GM23338 (cell line): ENCODE measurements at regions not wholly inside any gene's neighbourhood (a gene's known extent, or its start where the extent isn't known, plus 50 kb on each side); places are given as distances from the start of the nearest gene placed in this dataset.
A peak's percentile ranks its signal among the peaks of the same experiment; 100 is the strongest.

Source experiments
- ATAC-seq: fragments of 200-7000 bp; cut with Tn5 transposase; 3 replicates; pipeline ENCODE4 v1.9.1; 2020
- DNase-seq: peaks from one replicate; pipeline ENCODE4 v3.0.0-alpha.2; 2015; ENCODE audit warnings: low spot score
- H2AFZ ChIP-seq: fragments of 200-600 bp; sonication (generic); 2 replicates; pipeline ENCODE4 v1.8.0; 2016; ENCODE audit warnings: antibody characterized with exemption, mild to moderate bottlenecking, moderate library complexity
- H3F3A ChIP-seq: fragments of 200-600 bp; sonication (generic); replicated peaks from 2 replicates; pipeline ENCODE4 v1.8.0; 2017; ENCODE audit warnings: antibody characterized with exemption, mixed run types, low read depth
- H3K27ac ChIP-seq: fragments of 200-600 bp; sonication (generic); 2 replicates; pipeline ENCODE4 v1.6.1; 2016; ENCODE audit warnings: low read depth
- H3K27me3 ChIP-seq: fragments of 200-600 bp; sonication (generic); 2 replicates; pipeline ENCODE4 v1.8.0; 2016; ENCODE audit warnings: mild to moderate bottlenecking, mixed run types, moderate library complexity; ENCODE audit not compliant: insufficient read depth
- H3K36me3 ChIP-seq: fragments of 200-600 bp; sonication (generic); 2 replicates; pipeline ENCODE4 v1.8.0; 2016; ENCODE audit warnings: mild to moderate bottlenecking; ENCODE audit not compliant: insufficient read depth
- H3K4me1 ChIP-seq: fragments of 200-600 bp; sonication (generic); 2 replicates; pipeline ENCODE4 v1.8.0; 2016; ENCODE audit warnings: mild to moderate bottlenecking, moderate library complexity; ENCODE audit not compliant: insufficient read depth
- H3K4me2 ChIP-seq: fragments of 200-600 bp; sonication (generic); 2 replicates; pipeline ENCODE4 v1.7.1; 2017; ENCODE audit warnings: mixed run types
- H3K4me3 ChIP-seq: fragments of 200-600 bp; sonication (generic); 2 replicates; pipeline ENCODE4 v1.6.1; 2016; ENCODE audit warnings: mixed run types
- H3K79me2 ChIP-seq: fragments of 200-600 bp; sonication (generic); replicated peaks from 2 replicates; pipeline ENCODE4 v1.8.0; 2017; ENCODE audit warnings: mild to moderate bottlenecking; ENCODE audit not compliant: insufficient read depth
- H3K9me2 ChIP-seq: fragments of 200-600 bp; sonication (generic); 2 replicates; pipeline ENCODE4 v1.8.0; 2017; ENCODE audit not compliant: insufficient read depth
- H4K20me1 ChIP-seq: fragments of 200-600 bp; sonication (generic); replicated peaks from 2 replicates; pipeline ENCODE4 v1.8.0; 2017; ENCODE audit warnings: mild to moderate bottlenecking; ENCODE audit not compliant: insufficient read depth
- H3K27ac Mint-ChIP-seq: 2 replicates; pipeline ENCODE4 v1.8.0; 2020; ENCODE audit warnings: inconsistent platforms, mild to moderate bottlenecking, moderate library complexity, mixed read lengths
- H3K27me3 Mint-ChIP-seq: 3 replicates; pipeline ENCODE4 v1.8.0; 2022; ENCODE audit warnings: low read depth, mild to moderate bottlenecking, moderate library complexity, mixed read lengths, inconsistent platforms; ENCODE audit not compliant: insufficient read depth, poor library complexity
- H3K36me3 Mint-ChIP-seq: 3 replicates; pipeline ENCODE4 v1.8.0; 2021; ENCODE audit warnings: low read depth, mild to moderate bottlenecking, inconsistent platforms, moderate library complexity, mixed read lengths
- H3K4me1 Mint-ChIP-seq: 3 replicates; pipeline ENCODE4 v1.8.0; 2020; ENCODE audit warnings: mild to moderate bottlenecking, inconsistent platforms, mixed read lengths
- H3K4me3 Mint-ChIP-seq: 3 replicates; pipeline ENCODE4 v1.8.0; 2021; ENCODE audit warnings: moderate library complexity, mild to moderate bottlenecking, inconsistent platforms, mixed read lengths
- H3K9me3 Mint-ChIP-seq: 3 replicates; pipeline ENCODE4 v1.8.0; 2020; ENCODE audit warnings: moderate library complexity, mild to moderate bottlenecking, inconsistent platforms, mixed read lengths
- CREB1 ChIP-seq: fragments of 250-450 bp; sonication (Bioruptor Pico); IDR thresholded peaks from 2 replicates; pipeline ENCODE4 v1.5.0; 2020; ENCODE audit warnings: low read depth, mild to moderate bottlenecking, moderate library complexity
- CTCF ChIP-seq, 2 experiments: fragments of 200-600 bp in 1 of 2; sonication (generic) in 1 of 2; conservative IDR thresholded peaks; 2 replicates each; pipeline versions ENCODE4 v1.5.1 to v1.6.1; 2016 to 2017; ENCODE audit warnings: antibody characterized with exemption in 2 of 2, low read depth in 2 of 2, mild to moderate bottlenecking in 2 of 2, moderate library complexity in 1 of 2
- ETS1 ChIP-seq: IDR thresholded peaks from 2 replicates; pipeline ENCODE4 v1.6.1; 2016; ENCODE audit warnings: antibody characterized with exemption
- EZH2 ChIP-seq: fragments of 200-600 bp; sonication (generic); IDR thresholded peaks from one replicate; pipeline ENCODE4 v1.8.0; 2017; ENCODE audit warnings: antibody characterized with exemption, mild to moderate bottlenecking, low read depth; ENCODE audit not compliant: unreplicated experiment
- EZH2phosphoT487 ChIP-seq: fragments of 200-600 bp; sonication (generic); IDR thresholded peaks from one replicate; pipeline ENCODE4 v1.8.1; 2018; ENCODE audit warnings: antibody characterized with exemption; ENCODE audit not compliant: unreplicated experiment
- JUNB ChIP-seq: IDR thresholded peaks from one replicate; pipeline ENCODE4 v1.6.1; 2016; ENCODE audit warnings: antibody characterized with exemption; ENCODE audit not compliant: unreplicated experiment
- NANOG ChIP-seq: IDR thresholded peaks from 2 replicates; pipeline ENCODE4 v1.6.1; 2016; ENCODE audit warnings: antibody characterized with exemption, borderline replicate concordance
- POLR2AphosphoS5 ChIP-seq: IDR thresholded peaks from 2 replicates; pipeline ENCODE4 v1.6.1; 2016; ENCODE audit warnings: antibody characterized with exemption, low read depth
- STAT1 ChIP-seq: IDR thresholded peaks from one replicate; pipeline ENCODE4 v1.6.1; 2016; ENCODE audit warnings: antibody characterized with exemption; ENCODE audit not compliant: unreplicated experiment
- ZNF331 ChIP-seq: fragments of 250-450 bp; sonication (Bioruptor Pico); IDR thresholded peaks from 2 replicates; pipeline ENCODE4 v1.5.0; 2020; ENCODE audit warnings: low read depth, mild to moderate bottlenecking, moderate library complexity

- ATAC-seq (no peak), DNase-seq (no peak)
- Histone ChIP-seq H3K4me1 (no peaks in the 10 kb centered on the region), H3K36me3 (no peaks in the 10 kb centered on the region), H3K4me2 (no peak overlapping the region), H2AFZ (0 out of 2 replicates have a peak overlapping the region, but pooled peaks have one; percentile 40), H3K9me2 (no peaks in the 10 kb centered on the region), H3K4me3 (no peak overlapping the region), H3F3A (no peaks in the 10 kb centered on the region), H3K27ac (no peak overlapping the region), H4K20me1 (no peaks in the 10 kb centered on the region), H3K27me3 (no peaks in the 10 kb centered on the region), H3K79me2 (no peaks in the 10 kb centered on the region)
- H3K4me3 Mint-ChIP-seq: no peak overlapping the region
- no peak for TF ChIP-seq EZH2
- no peak for TF ChIP-seq CREB1 (CRISPR knock-in tag)
- no peaks in the 10 kb centered on the region for H3K9me3 Mint-ChIP-seq
- H3K27ac Mint-ChIP-seq: no peak overlapping the region
- no peaks in the 10 kb centered on the region for H3K27me3 Mint-ChIP-seq
- H3K36me3 Mint-ChIP-seq: no peaks in the 10 kb centered on the region
- H3K4me1 Mint-ChIP-seq: no peaks in the 10 kb centered on the region
Observed at GRCh38 chr12:90111791-90112580, 403.3 kb upstream of the ATP2B1 start.

GRCh38 chr12:90106568-90106967 is 397.9 kb upstream of the ATP2B1 start:
- H4K20me1 ChIP-seq: no peaks in the 10 kb centered on the region
- no peak overlapping the region for H3K4me3 ChIP-seq
- H3K36me3 ChIP-seq: no peaks in the 10 kb centered on the region
- Mint-ChIP-seq H3K9me3 (no peaks in the 10 kb centered on the region), H3K27me3 (no peaks in the 10 kb centered on the region), H3K4me1 (peaks cover 4% of the 10 kb centered on the region; the same call in 2 of the 3 replicates), H3K36me3 (no peaks in the 10 kb centered on the region), H3K27ac (no peak overlapping the region), H3K4me3 (no peak overlapping the region)
- ATAC-seq (no peak), DNase-seq (no peak)
- no peaks in the 10 kb centered on the region for H3K27me3 ChIP-seq
- no peak overlapping the region for H2AFZ ChIP-seq
- no peaks in the 10 kb centered on the region for H3K79me2 ChIP-seq
- H3K9me2 ChIP-seq: no peaks in the 10 kb centered on the region
- no peaks in the 10 kb centered on the region for H3K4me1 ChIP-seq
- TF ChIP-seq POLR2AphosphoS5: no peak
- TF ChIP-seq CREB1 (CRISPR knock-in tag): no peak
- H3F3A ChIP-seq: no peaks in the 10 kb centered on the region
- no peak overlapping the region for H3K27ac ChIP-seq
- no peak overlapping the region for H3K4me2 ChIP-seq

- Histone ChIP-seq H3K4me3 (no peak overlapping the region), H4K20me1 (no peaks in the 10 kb centered on the region), H3K27me3 (no peaks in the 10 kb centered on the region), H3K27ac (no peak overlapping the region), H3K4me1 (no peaks in the 10 kb centered on the region), H3K4me2 (no peak overlapping the region), H3K79me2 (no peaks in the 10 kb centered on the region), H3K9me2 (no peaks in the 10 kb centered on the region), H3K36me3 (no peaks in the 10 kb centered on the region), H3F3A (no peaks in the 10 kb centered on the region), H2AFZ (no peak overlapping the region)
- peaks cover 2% of the 10 kb centered on the region for H3K27me3 Mint-ChIP-seq
- no peaks in the 10 kb centered on the region for H3K9me3 Mint-ChIP-seq
- H3K27ac Mint-ChIP-seq: no peak overlapping the region
- no peak overlapping the region for H3K4me3 Mint-ChIP-seq
- peaks cover 4% of the 10 kb centered on the region; the same call in 2 of the 3 replicates for H3K4me1 Mint-ChIP-seq
- peak; percentile 84 for ATAC-seq
- H3K36me3 Mint-ChIP-seq: no peaks in the 10 kb centered on the region
- DNase-seq: peak; percentile 67
- TF ChIP-seq CTCF (conservative IDR thresholded peaks at IDR 0.05; ENCODE audit: low read depth in 2 of 2) (peak; percentile 68 to 73), JUNB (no peak), ZNF331 (no peak), ETS1 (no peak), STAT1 (no peak), NANOG (no peak), EZH2phosphoT487 (no peak), POLR2AphosphoS5 (no peak)
Observed at GRCh38 chr12:90102957-90103652, 394.5 kb upstream of the ATP2B1 start.
